Karpas-422 (cell line): ENCODE measurements at regions not wholly inside any gene's neighbourhood (a gene's known extent, or its start where the extent isn't known, plus 50 kb on each side); places are given as distances from the start of the nearest gene placed in this dataset.

ENCODE experiments used
- DNase-seq: peaks from one replicate; pipeline ENCODE4 v3.0.0-alpha.2; 2015
- H2AFZ ChIP-seq: fragments of 200-600 bp; sonication (generic); 2 replicates; pipeline ENCODE4 v1.6.1; 2014; ENCODE audit warnings: antibody characterized with exemption, low read length, mixed read lengths
- H3K27ac ChIP-seq: fragments of 200-600 bp; sonication (generic); 2 replicates; pipeline ENCODE4 v1.5.1; 2014; ENCODE audit warnings: mild to moderate bottlenecking, low read length, moderate library complexity
- H3K27me3 ChIP-seq: fragments of 200-600 bp; sonication (generic); 2 replicates; pipeline ENCODE4 v1.6.1; 2014; ENCODE audit warnings: low read length, mixed read lengths
- H3K36me3 ChIP-seq: fragments of 200-600 bp; sonication (generic); 2 replicates; pipeline ENCODE4 v1.6.1; 2014; ENCODE audit warnings: low read length, mixed read lengths; ENCODE audit not compliant: insufficient read depth
- H3K4me1 ChIP-seq: fragments of 200-600 bp; sonication (generic); 2 replicates; pipeline ENCODE4 v1.6.1; 2014; ENCODE audit warnings: mild to moderate bottlenecking, low read length, mixed read lengths
- H3K4me2 ChIP-seq: fragments of 200-600 bp; sonication (generic); 2 replicates; pipeline ENCODE4 v1.6.1; 2014; ENCODE audit warnings: low read length, low read depth, mild to moderate bottlenecking; ENCODE audit not compliant: poor library complexity, severe bottlenecking
- H3K4me3 ChIP-seq: fragments of 200-600 bp; sonication (generic); 2 replicates; pipeline ENCODE4 v1.5.1; 2014; ENCODE audit warnings: mild to moderate bottlenecking, antibody characterized with exemption, low read length, mixed read lengths
- H3K79me2 ChIP-seq: fragments of 200-600 bp; sonication (generic); 2 replicates; pipeline ENCODE4 v1.6.1; 2014; ENCODE audit warnings: mild to moderate bottlenecking, low read length, mixed read lengths
- H3K9ac ChIP-seq: fragments of 200-600 bp; sonication (generic); 2 replicates; pipeline ENCODE4 v1.6.0; 2014; ENCODE audit warnings: low read length
- H3K9me2 ChIP-seq: fragments of 200-600 bp; sonication (generic), shearing (Covaris generic); replicated peaks from 2 replicates; pipeline ENCODE4 v1.6.0; 2014; ENCODE audit warnings: mild to moderate bottlenecking, low read length, moderate library complexity; ENCODE audit not compliant: insufficient read depth
- H3K9me3 ChIP-seq: fragments of 300-700, 200-600 bp; sonication (generic); 2 replicates; pipeline ENCODE4 v1.6.1; 2014; ENCODE audit warnings: low read length, mixed read lengths
- H4K20me1 ChIP-seq: fragments of 200-600 bp; sonication (generic); 2 replicates; pipeline ENCODE4 v1.6.1; 2014; ENCODE audit warnings: mild to moderate bottlenecking, antibody characterized with exemption, low read length, low read depth; ENCODE audit not compliant: insufficient read depth

- no peaks in the 10 kb centered on the region for H3K9me3 ChIP-seq
- H4K20me1 ChIP-seq: no peaks in the 10 kb centered on the region
- H3K4me1 ChIP-seq: no peaks in the 10 kb centered on the region
- H3K79me2 ChIP-seq: no peaks in the 10 kb centered on the region
- no peaks in the 10 kb centered on the region for H3K27me3 ChIP-seq
- H3K36me3 ChIP-seq: no peaks in the 10 kb centered on the region
- H3K27ac ChIP-seq: no peak overlapping the region
- H3K9me2 ChIP-seq: no peaks in the 10 kb centered on the region
- no peak overlapping the region for H3K4me3 ChIP-seq
- H3K4me2 ChIP-seq: no peak overlapping the region
- no peak overlapping the region for H2AFZ ChIP-seq
- no peak for DNase-seq
- H3K9ac ChIP-seq: no peak overlapping the region
These were observed 69.3 kb upstream of the ST8SIA2 start for GRCh38 chr15:92324101-92324963.

GRCh38 chr15:92326236-92326635 lies 67.4 kb upstream of the ST8SIA2 start:
- H3K4me3 ChIP-seq: no peak overlapping the region
- H3K79me2 ChIP-seq: no peaks in the 10 kb centered on the region
- no peaks in the 10 kb centered on the region for H3K4me1 ChIP-seq
- no peaks in the 10 kb centered on the region for H3K27me3 ChIP-seq
- no peaks in the 10 kb centered on the region for H3K9me3 ChIP-seq
- no peaks in the 10 kb centered on the region for H4K20me1 ChIP-seq
- no peak overlapping the region for H3K4me2 ChIP-seq
- H3K9me2 ChIP-seq: no peaks in the 10 kb centered on the region
- DNase-seq: no peak
- no peaks in the 10 kb centered on the region for H3K36me3 ChIP-seq
- H3K27ac ChIP-seq: no peak overlapping the region
- H3K9ac ChIP-seq: no peak overlapping the region
- H2AFZ ChIP-seq: no peak overlapping the region

DNA sequence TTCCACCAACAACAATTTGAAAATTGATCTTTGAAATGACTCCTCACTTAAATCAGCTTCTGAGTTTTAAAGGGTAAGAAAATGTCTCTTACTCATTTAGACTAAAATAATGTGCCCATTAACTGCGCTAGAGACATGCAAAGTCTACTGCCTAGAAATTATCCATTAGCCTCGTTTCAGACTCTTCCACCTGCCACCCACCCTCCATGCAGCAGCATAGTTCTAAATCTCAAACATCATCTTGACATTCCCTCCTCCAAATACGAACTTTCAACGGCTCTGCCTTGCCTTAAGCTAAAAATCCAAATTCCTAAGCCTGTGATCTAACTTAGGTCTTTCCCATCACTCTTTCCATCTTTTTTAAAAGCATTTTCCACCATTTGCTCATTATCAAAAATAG lies 66.6 kb upstream of the ST8SIA2 start:
- H3K4me1 ChIP-seq: no peaks in the 10 kb centered on the region
- no peak overlapping the region for H3K4me2 ChIP-seq
- no peak overlapping the region for H3K9ac ChIP-seq
- no peak overlapping the region for H3K27ac ChIP-seq
- H3K9me2 ChIP-seq: no peaks in the 10 kb centered on the region
- H3K36me3 ChIP-seq: no peaks in the 10 kb centered on the region
- H3K9me3 ChIP-seq: no peaks in the 10 kb centered on the region
- H4K20me1 ChIP-seq: no peaks in the 10 kb centered on the region
- H3K79me2 ChIP-seq: no peaks in the 10 kb centered on the region
- H3K27me3 ChIP-seq: no peaks in the 10 kb centered on the region
- DNase-seq: no peak
- H2AFZ ChIP-seq: no peak overlapping the region
- H3K4me3 ChIP-seq: no peak overlapping the region

GRCh38 chr15:92328207-92328606 lies 65.5 kb upstream of the ST8SIA2 start:
- Histone ChIP-seq H3K9me2 (no peaks in the 10 kb centered on the region), H3K4me1 (no peaks in the 10 kb centered on the region), H2AFZ (no peak overlapping the region), H3K36me3 (no peaks in the 10 kb centered on the region), H4K20me1 (no peaks in the 10 kb centered on the region), H3K79me2 (no peaks in the 10 kb centered on the region), H3K9me3 (no peaks in the 10 kb centered on the region), H3K4me3 (no peak overlapping the region), H3K27ac (no peak overlapping the region), H3K4me2 (no peak overlapping the region), H3K9ac (no peak overlapping the region), H3K27me3 (no peaks in the 10 kb centered on the region)
- no peak for DNase-seq

GRCh38 chr15:92332125-92332899 lies 61.4 kb upstream of the ST8SIA2 start:
- Histone ChIP-seq H3K27me3 (no peaks in the 10 kb centered on the region), H3K9me3 (no peaks in the 10 kb centered on the region), H3K9me2 (no peaks in the 10 kb centered on the region), H2AFZ (no peak overlapping the region), H3K79me2 (no peaks in the 10 kb centered on the region), H3K27ac (no peak overlapping the region), H3K36me3 (no peaks in the 10 kb centered on the region), H4K20me1 (no peaks in the 10 kb centered on the region), H3K9ac (no peak overlapping the region), H3K4me3 (no peak overlapping the region), H3K4me1 (no peaks in the 10 kb centered on the region), H3K4me2 (no peak overlapping the region)
- no peak for DNase-seq

- no peaks in the 10 kb centered on the region for H3K4me1 ChIP-seq
- H3K4me2 ChIP-seq: no peak overlapping the region
- no peak overlapping the region for H3K9ac ChIP-seq
- no peaks in the 10 kb centered on the region for H3K9me2 ChIP-seq
- H3K27me3 ChIP-seq: no peaks in the 10 kb centered on the region
- H3K27ac ChIP-seq: no peak overlapping the region
- H3K9me3 ChIP-seq: no peaks in the 10 kb centered on the region
- no peaks in the 10 kb centered on the region for H3K79me2 ChIP-seq
- no peak for DNase-seq
- H3K36me3 ChIP-seq: no peaks in the 10 kb centered on the region
- H3K4me3 ChIP-seq: no peak overlapping the region
- no peak overlapping the region for H2AFZ ChIP-seq
- H4K20me1 ChIP-seq: no peaks in the 10 kb centered on the region
These were observed 60.0 kb upstream of the ST8SIA2 start for GRCh38 chr15:92333709-92334108.

GRCh38 chr15:92336419-92336987 lies 57.2 kb upstream of the ST8SIA2 start:
- DNase-seq: no peak
- Histone ChIP-seq H3K79me2 (no peaks in the 10 kb centered on the region), H4K20me1 (no peaks in the 10 kb centered on the region), H3K9me2 (no peaks in the 10 kb centered on the region), H3K9me3 (no peaks in the 10 kb centered on the region), H3K9ac (no peak overlapping the region), H2AFZ (no peak overlapping the region), H3K4me2 (no peak overlapping the region), H3K27ac (no peak overlapping the region), H3K4me3 (no peak overlapping the region), H3K27me3 (no peaks in the 10 kb centered on the region), H3K36me3 (no peaks in the 10 kb centered on the region), H3K4me1 (no peaks in the 10 kb centered on the region)

- Histone ChIP-seq H3K9me3 (no peaks in the 10 kb centered on the region), H3K9me2 (no peaks in the 10 kb centered on the region), H3K27me3 (no peaks in the 10 kb centered on the region), H3K4me2 (no peak overlapping the region), H3K27ac (no peak overlapping the region), H4K20me1 (no peaks in the 10 kb centered on the region), H3K79me2 (no peaks in the 10 kb centered on the region), H2AFZ (no peak overlapping the region), H3K4me3 (no peak overlapping the region), H3K36me3 (no peaks in the 10 kb centered on the region), H3K9ac (no peak overlapping the region), H3K4me1 (no peaks in the 10 kb centered on the region)
- no peak for DNase-seq
These were observed 54.3 kb upstream of the ST8SIA2 start for GRCh38 chr15:92339361-92339760.
